Type B pancreatic cell (in vitro differentiated cells): ENCODE measurements at regions not wholly inside any gene's neighbourhood (a gene's known extent, or its start where the extent isn't known, plus 50 kb on each side); places are given as distances from the start of the nearest gene placed in this dataset.
"Not testable (repeated sequence)": the region's sequence is repeated elsewhere in the genome, so short reads cannot be mapped to it uniquely, and the experiment has no call there.

Experiments used
- DNase-seq: peaks from one replicate; pipeline ENCODE4 v3.0.0; 2021; ENCODE audit warnings: mixed read lengths; ENCODE audit not compliant: unreplicated experiment; ENCODE audit errors: extremely low spot score
- H3K27ac Mint-ChIP-seq: 2 replicates; pipeline ENCODE4 v1.8.0; 2021; ENCODE audit warnings: mild to moderate bottlenecking, mixed read lengths
- H3K27me3 Mint-ChIP-seq: 2 replicates; pipeline ENCODE4 v1.8.0; 2021; ENCODE audit warnings: mixed read lengths
- H3K36me3 Mint-ChIP-seq: 2 replicates; pipeline ENCODE4 v1.8.0; 2021; ENCODE audit warnings: mixed read lengths
- H3K4me1 Mint-ChIP-seq: one replicate; pipeline ENCODE4 v1.8.0; 2021; ENCODE audit warnings: mixed read lengths; ENCODE audit not compliant: unreplicated experiment
- H3K4me3 Mint-ChIP-seq: 2 replicates; pipeline ENCODE4 v1.8.0; 2021; ENCODE audit warnings: mild to moderate bottlenecking, mixed read lengths
- H3K9me3 Mint-ChIP-seq: 2 replicates; pipeline ENCODE4 v1.8.0; 2021; ENCODE audit warnings: mixed read lengths
- TF ChIP-seq, protein P1 (sequence below): fragments of 200-600 bp; sonication (generic); conservative IDR thresholded peaks from 2 replicates; pipeline ENCODE4 v1.5.0; 2021; ENCODE audit warnings: antibody characterized with exemption, mild to moderate bottlenecking

DNA sequence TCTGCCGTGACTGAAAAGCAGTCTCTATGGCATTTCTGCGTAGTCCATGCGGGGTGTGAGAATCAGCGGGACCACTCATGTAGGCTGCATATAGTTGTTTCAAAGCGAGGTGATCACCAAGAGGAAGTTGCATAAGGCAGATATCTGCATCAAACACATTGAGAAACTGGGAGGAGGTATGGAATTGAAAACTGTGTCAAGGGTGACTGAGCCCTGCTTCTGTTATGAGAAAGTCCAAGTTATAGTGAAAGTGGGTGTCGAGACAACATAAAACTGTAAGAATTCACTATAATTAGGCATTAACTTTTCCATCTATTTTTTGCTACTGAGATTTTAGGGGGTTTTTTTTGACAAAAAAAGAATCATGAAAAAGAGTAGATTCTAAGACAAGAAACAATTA, 109.3 kb downstream of the ZIC1 start:
- Mint-ChIP-seq H3K27ac (no peak overlapping the region), H3K36me3 (no peaks in the 10 kb centered on the region), H3K9me3 (peaks cover 2% of the 10 kb centered on the region), H3K4me3 (no peak overlapping the region), H3K27me3 (no peaks in the 10 kb centered on the region), H3K4me1 (no peaks in the 10 kb centered on the region)
- no peak for DNase-seq
- TF ChIP-seq, protein P1, sequence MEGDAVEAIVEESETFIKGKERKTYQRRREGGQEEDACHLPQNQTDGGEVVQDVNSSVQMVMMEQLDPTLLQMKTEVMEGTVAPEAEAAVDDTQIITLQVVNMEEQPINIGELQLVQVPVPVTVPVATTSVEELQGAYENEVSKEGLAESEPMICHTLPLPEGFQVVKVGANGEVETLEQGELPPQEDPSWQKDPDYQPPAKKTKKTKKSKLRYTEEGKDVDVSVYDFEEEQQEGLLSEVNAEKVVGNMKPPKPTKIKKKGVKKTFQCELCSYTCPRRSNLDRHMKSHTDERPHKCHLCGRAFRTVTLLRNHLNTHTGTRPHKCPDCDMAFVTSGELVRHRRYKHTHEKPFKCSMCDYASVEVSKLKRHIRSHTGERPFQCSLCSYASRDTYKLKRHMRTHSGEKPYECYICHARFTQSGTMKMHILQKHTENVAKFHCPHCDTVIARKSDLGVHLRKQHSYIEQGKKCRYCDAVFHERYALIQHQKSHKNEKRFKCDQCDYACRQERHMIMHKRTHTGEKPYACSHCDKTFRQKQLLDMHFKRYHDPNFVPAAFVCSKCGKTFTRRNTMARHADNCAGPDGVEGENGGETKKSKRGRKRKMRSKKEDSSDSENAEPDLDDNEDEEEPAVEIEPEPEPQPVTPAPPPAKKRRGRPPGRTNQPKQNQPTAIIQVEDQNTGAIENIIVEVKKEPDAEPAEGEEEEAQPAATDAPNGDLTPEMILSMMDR = no peak

DNA sequence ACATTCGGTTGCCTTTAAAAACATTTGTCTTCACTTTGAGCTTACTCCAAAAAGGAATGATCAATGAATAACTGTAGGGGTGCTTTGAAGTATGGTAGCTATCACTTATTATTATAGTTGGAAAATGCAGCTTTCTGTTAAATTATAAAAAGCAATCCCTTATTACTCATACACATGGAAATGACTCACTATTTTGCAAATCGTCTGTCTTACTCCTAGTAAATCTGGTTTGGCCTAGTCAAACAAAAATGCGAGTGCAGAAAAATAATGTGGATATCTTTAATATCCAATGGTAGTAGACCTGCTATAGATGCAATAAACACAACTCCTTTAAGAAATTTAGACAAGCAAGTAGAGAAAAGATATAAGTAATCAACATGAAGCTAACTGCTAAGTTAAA, 112.5 kb downstream of the ZIC1 start:
- Mint-ChIP-seq H3K4me1 (no peaks in the 10 kb centered on the region), H3K36me3 (no peaks in the 10 kb centered on the region), H3K27me3 (no peaks in the 10 kb centered on the region), H3K9me3 (peaks cover 5% of the 10 kb centered on the region), H3K27ac (no peak overlapping the region), H3K4me3 (no peak overlapping the region)
- DNase-seq = no peak
- TF ChIP-seq, protein P1 = no peak

DNA sequence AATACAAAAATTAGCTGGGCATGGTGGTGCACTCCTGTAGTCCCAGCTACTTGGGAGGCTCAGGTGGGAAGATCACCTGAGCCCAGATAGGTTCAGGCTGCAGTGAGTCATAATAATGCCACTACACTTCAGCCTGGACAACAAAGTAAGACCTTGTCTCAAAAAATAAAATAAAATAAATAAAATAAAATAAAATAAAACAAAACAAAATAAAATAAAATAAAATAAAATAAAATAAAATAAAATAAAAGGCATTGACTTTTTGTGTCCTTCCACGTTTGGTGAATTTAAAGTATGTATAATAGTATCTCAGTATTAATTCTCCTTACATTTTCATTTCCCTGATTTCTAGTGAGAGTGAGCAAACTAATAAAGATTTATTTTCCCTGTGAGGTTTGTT, 113.6 kb downstream of the ZIC1 start:
- not testable (repeated sequence) for DNase-seq, H3K9me3 Mint-ChIP-seq, H3K27me3 Mint-ChIP-seq, H3K4me1 Mint-ChIP-seq, H3K36me3 Mint-ChIP-seq, H3K27ac Mint-ChIP-seq, H3K4me3 Mint-ChIP-seq

DNA sequence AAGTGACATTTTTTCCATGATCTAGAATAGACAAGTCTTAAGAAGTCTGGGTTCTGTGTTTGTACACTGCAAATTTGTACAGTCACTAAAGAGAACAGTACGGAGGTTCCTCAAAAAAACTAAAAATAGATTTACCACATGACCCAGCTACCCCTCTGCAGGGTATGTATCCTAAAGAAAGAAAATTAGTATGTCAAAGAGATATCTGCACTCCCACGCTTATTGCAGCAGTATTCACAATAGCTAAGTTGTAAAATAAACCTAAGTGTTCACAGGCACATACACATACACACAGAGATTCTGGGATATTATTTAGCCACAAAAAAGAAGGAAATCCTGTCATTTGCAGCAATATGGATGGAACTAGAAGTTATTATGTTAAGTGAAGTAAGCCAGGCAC, 120.4 kb downstream of the ZIC1 start:
- peaks cover 4% of the 10 kb centered on the region for H3K36me3 Mint-ChIP-seq
- peaks cover 7% of the 10 kb centered on the region for H3K9me3 Mint-ChIP-seq
- H3K27ac Mint-ChIP-seq = no peak overlapping the region
- TF ChIP-seq, protein P1 = no peak
- no peaks in the 10 kb centered on the region for H3K4me1 Mint-ChIP-seq
- DNase-seq = no peak
- H3K4me3 Mint-ChIP-seq = no peak overlapping the region
- no peaks in the 10 kb centered on the region for H3K27me3 Mint-ChIP-seq

DNA sequence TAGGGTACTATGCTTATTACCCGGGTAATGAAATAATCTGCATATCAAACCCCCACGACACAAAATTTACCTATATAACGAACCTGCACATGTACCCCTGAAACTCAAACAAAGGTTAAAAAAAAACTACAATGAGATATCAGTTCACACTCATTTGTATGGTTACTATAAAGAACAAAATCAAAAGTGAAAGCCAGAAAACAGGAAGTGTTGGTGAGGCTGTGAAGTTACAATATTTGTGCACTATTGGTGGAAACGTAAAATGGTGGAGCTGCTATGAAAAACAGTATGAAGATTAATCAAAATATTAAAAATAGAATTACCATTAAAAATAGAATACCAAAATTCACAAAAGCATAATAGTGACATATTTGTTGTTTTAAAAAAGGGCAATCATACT, 128.9 kb downstream of the ZIC1 start:
- no peak overlapping the region for H3K27ac Mint-ChIP-seq
- H3K27me3 Mint-ChIP-seq = no peaks in the 10 kb centered on the region
- H3K9me3 Mint-ChIP-seq = no peaks in the 10 kb centered on the region
- TF ChIP-seq, protein P1 = no peak
- DNase-seq = no peak
- H3K4me1 Mint-ChIP-seq = no peaks in the 10 kb centered on the region
- no peak overlapping the region for H3K4me3 Mint-ChIP-seq
- no peaks in the 10 kb centered on the region for H3K36me3 Mint-ChIP-seq

DNA sequence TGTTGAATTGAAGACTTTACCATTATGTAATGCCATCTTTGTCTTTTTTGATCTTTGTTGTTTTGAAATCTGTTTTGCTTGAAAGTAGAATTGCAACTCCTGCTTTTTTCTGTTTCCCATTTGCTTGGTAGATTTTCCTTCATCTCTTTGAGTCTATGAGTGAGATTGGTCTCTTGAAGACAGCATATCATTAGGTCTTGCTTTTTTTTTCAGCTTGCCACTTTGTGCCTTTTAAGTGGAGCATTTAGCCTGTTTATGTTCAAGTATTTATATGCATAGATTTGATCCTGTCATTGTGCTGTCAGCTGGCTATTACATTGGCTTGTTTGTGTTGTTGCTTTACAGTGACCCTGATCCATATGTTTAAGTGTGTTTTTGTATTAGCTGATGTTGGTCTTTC, 131.8 kb downstream of the ZIC1 start:
- no peak overlapping the region for H3K4me3 Mint-ChIP-seq
- H3K9me3 Mint-ChIP-seq = no peaks in the 10 kb centered on the region
- no peaks in the 10 kb centered on the region for H3K36me3 Mint-ChIP-seq
- no peak for DNase-seq
- H3K4me1 Mint-ChIP-seq = no peaks in the 10 kb centered on the region
- H3K27ac Mint-ChIP-seq = no peak overlapping the region
- TF ChIP-seq, protein P1 = no peak
- no peaks in the 10 kb centered on the region for H3K27me3 Mint-ChIP-seq
